H9 (cell line): ENCODE measurements at regions not wholly inside any gene's neighbourhood (a gene's known extent, or its start where the extent isn't known, plus 50 kb on each side); places are given as distances from the start of the nearest gene placed in this dataset.

Source experiments
- DNase-seq: peaks from one replicate; pipeline ENCODE4 v3.0.0-alpha.2; 2017
- H2AFZ ChIP-seq: one replicate; pipeline ENCODE4 v1.6.1; 2013; ENCODE audit warnings: mild to moderate bottlenecking, low read length, control low read depth, moderate library complexity
- H2AK5ac ChIP-seq: 2 replicates; pipeline ENCODE4 v1.6.1; 2013; ENCODE audit warnings: low read length, control low read depth, mixed read lengths; ENCODE audit not compliant: insufficient read length
- H2BK120ac ChIP-seq: one replicate; pipeline ENCODE4 v1.6.1; 2013; ENCODE audit warnings: low read depth, mild to moderate bottlenecking, low read length, control low read depth, inconsistent platforms; ENCODE audit not compliant: poor library complexity, severe bottlenecking
- H2BK12ac ChIP-seq: 2 replicates; pipeline ENCODE4 v1.6.1; 2013; ENCODE audit warnings: low read length, control low read depth, mixed read lengths, low read depth; ENCODE audit not compliant: insufficient read length
- H2BK15ac ChIP-seq: 2 replicates; pipeline ENCODE4 v1.6.1; 2013; ENCODE audit warnings: low read depth, low read length, control low read depth
- H2BK20ac ChIP-seq: one replicate; pipeline ENCODE4 v1.6.1; 2013; ENCODE audit warnings: low read depth, mild to moderate bottlenecking, low read length, control low read depth, inconsistent platforms; ENCODE audit not compliant: poor library complexity, severe bottlenecking
- H2BK5ac ChIP-seq: 2 replicates; pipeline ENCODE4 v1.6.1; 2013; ENCODE audit warnings: low read length, control low read depth, mixed read lengths; ENCODE audit not compliant: insufficient read length
- H3K14ac ChIP-seq: 2 replicates; pipeline ENCODE4 v1.6.1; 2013; ENCODE audit warnings: low read length, control low read depth; ENCODE audit not compliant: insufficient read depth
- H3K18ac ChIP-seq: 2 replicates; pipeline ENCODE4 v1.6.1; 2013; ENCODE audit warnings: low read depth, mild to moderate bottlenecking, mixed read lengths, low read length, control low read depth; ENCODE audit not compliant: insufficient read length
- H3K23ac ChIP-seq: 2 replicates; pipeline ENCODE4 v1.6.1; 2013; ENCODE audit warnings: low read length, control low read depth, mixed read lengths, low read depth; ENCODE audit not compliant: insufficient read length
- H3K23me2 ChIP-seq: 2 replicates; pipeline ENCODE4 v1.6.1; 2013; ENCODE audit warnings: low read depth, mild to moderate bottlenecking, mixed read lengths, low read length, control low read depth; ENCODE audit not compliant: insufficient read length, poor library complexity, severe bottlenecking
- H3K27ac ChIP-seq: 2 replicates; pipeline ENCODE4 v1.5.1; 2013; ENCODE audit warnings: low read length, control low read depth, mixed read lengths, low read depth; ENCODE audit not compliant: insufficient read length
- H3K27me3 ChIP-seq: 2 replicates; pipeline ENCODE4 v1.6.1; 2013; ENCODE audit warnings: low read length, control low read depth, inconsistent platforms; ENCODE audit not compliant: insufficient read depth
- H3K4ac ChIP-seq: 2 replicates; pipeline ENCODE4 v1.6.1; 2013; ENCODE audit warnings: low read depth, mild to moderate bottlenecking, control low read depth, inconsistent platforms, low read length, moderate library complexity
- H3K4me1 ChIP-seq: 2 replicates; pipeline ENCODE4 v1.6.1; 2013; ENCODE audit warnings: low read length, control low read depth, inconsistent platforms; ENCODE audit not compliant: insufficient read depth
- H3K4me2 ChIP-seq: 2 replicates; pipeline ENCODE4 v1.6.1; 2013; ENCODE audit warnings: low read length, control low read depth, mixed read lengths; ENCODE audit not compliant: insufficient read length, insufficient read depth
- H3K56ac ChIP-seq: 2 replicates; pipeline ENCODE4 v1.6.1; 2013; ENCODE audit warnings: low read depth, mild to moderate bottlenecking, mixed read lengths, low read length, control low read depth; ENCODE audit not compliant: insufficient read length
- H3K79me1 ChIP-seq: 2 replicates; pipeline ENCODE4 v1.6.1; 2013; ENCODE audit warnings: low read depth, mild to moderate bottlenecking, moderate library complexity, low read length, control low read depth, inconsistent platforms; ENCODE audit not compliant: insufficient read depth, poor library complexity, severe bottlenecking
- H3K79me2 ChIP-seq: 2 replicates; pipeline ENCODE4 v1.6.1; 2013; ENCODE audit warnings: low read length, control low read depth, inconsistent platforms; ENCODE audit not compliant: insufficient read depth
- H3K9ac ChIP-seq: 2 replicates; pipeline ENCODE4 v1.6.1; 2013; ENCODE audit warnings: low read length, control low read depth, mixed read lengths; ENCODE audit not compliant: insufficient read length; ENCODE audit errors: extremely low read depth
- H3K9me3 ChIP-seq: one replicate; pipeline ENCODE4 v1.6.1; 2013; ENCODE audit warnings: low read depth, low read length, inconsistent platforms; ENCODE audit not compliant: control insufficient read depth
- H3T11ph ChIP-seq: one replicate; pipeline ENCODE4 v1.6.1; 2013; ENCODE audit warnings: mild to moderate bottlenecking, low read length, control low read depth, inconsistent platforms
- H4K20me1 ChIP-seq: one replicate; pipeline ENCODE4 v1.6.1; 2013; ENCODE audit not compliant: control insufficient read depth, insufficient read length, insufficient read depth
- H4K5ac ChIP-seq: 2 replicates; pipeline ENCODE4 v1.6.1; 2013; ENCODE audit warnings: low read depth, mild to moderate bottlenecking, mixed read lengths, low read length, control low read depth; ENCODE audit not compliant: insufficient read length
- H4K8ac ChIP-seq: replicated peaks from 2 replicates; pipeline ENCODE4 v1.6.1; 2013; ENCODE audit warnings: low read length, control low read depth, mixed read lengths, low read depth; ENCODE audit not compliant: insufficient read length
- H4K91ac ChIP-seq: 2 replicates; pipeline ENCODE4 v1.6.1; 2013; ENCODE audit warnings: low read depth, mild to moderate bottlenecking, moderate library complexity, mixed read lengths, low read length, control low read depth; ENCODE audit not compliant: insufficient read length
- H3K27ac Mint-ChIP-seq, 3 experiments: 2 replicates in 2 of 3; 3 replicates in 1 of 3; pipeline ENCODE4 v1.8.0; 2020 to 2021; ENCODE audit warnings: mixed read lengths in 3 of 3, mild to moderate bottlenecking in 1 of 3, moderate library complexity in 1 of 3
- H3K27me3 Mint-ChIP-seq: 2 replicates; pipeline ENCODE4 v1.8.0; 2021; ENCODE audit warnings: low read depth, mild to moderate bottlenecking, moderate library complexity, mixed read lengths
- H3K36me3 Mint-ChIP-seq, 3 experiments: 2 replicates in 2 of 3; 3 replicates in 1 of 3; pipeline ENCODE4 v1.8.0; 2020 to 2021; ENCODE audit warnings: low read depth in 3 of 3, mixed read lengths in 3 of 3; ENCODE audit not compliant: insufficient read depth in 1 of 3
- H3K4me1 Mint-ChIP-seq, 2 experiments: 2 replicates each; pipeline ENCODE4 v1.8.0; 2020; ENCODE audit warnings: mixed read lengths in 2 of 2
- H3K4me3 Mint-ChIP-seq, 2 experiments: 2 replicates in 1 of 2; 3 replicates in 1 of 2; pipeline ENCODE4 v1.8.0; 2020 to 2021; ENCODE audit warnings: mild to moderate bottlenecking in 2 of 2, mixed read lengths in 2 of 2, moderate library complexity in 1 of 2
- H3K9me3 Mint-ChIP-seq, 2 experiments: 2 replicates in 1 of 2; 3 replicates in 1 of 2; pipeline ENCODE4 v1.8.0; 2020; ENCODE audit warnings: mild to moderate bottlenecking in 2 of 2, mixed read lengths in 2 of 2, moderate library complexity in 1 of 2
- CTCF ChIP-seq: fragments of 200-600 bp; sonication (generic); conservative IDR thresholded peaks from 3 replicates; pipeline ENCODE4 v1.8.0; 2021; ENCODE audit warnings: antibody characterized with exemption, mild to moderate bottlenecking
- WGBS: extraction: QIAGEN DNeasy Blood & Tissue Kit; methylation state at CpG from one replicate; pipeline ENCODE4 v1.1.7; 2013; ENCODE audit warnings: missing lambda C conversion rate, low lambda C conversion rate, mixed read lengths; ENCODE audit not compliant: insufficient read length; ENCODE audit errors: extremely low coverage; 5-methylcytosine and 5-hydroxymethylcytosine counted together

- no peak overlapping the region for H3K23ac ChIP-seq
- H3K36me3 Mint-ChIP-seq = no peaks in the 10 kb centered on the region
- H3K27me3 ChIP-seq = no peaks in the 10 kb centered on the region
- no peak overlapping the region for H3K56ac ChIP-seq
- no peaks in the 10 kb centered on the region for H3K9me3 ChIP-seq
- no peaks in the 10 kb centered on the region for H4K20me1 ChIP-seq
- H3K27ac ChIP-seq = no peak overlapping the region
- H4K91ac ChIP-seq = no peak overlapping the region
- H3K27me3 Mint-ChIP-seq = peaks cover 10% of the 10 kb centered on the region
- H3K4me2 ChIP-seq = no peak overlapping the region
- no peak overlapping the region for H4K5ac ChIP-seq
- no CpG with 5 or more reads among the region's 2 CpGs for WGBS
- no peaks in the 10 kb centered on the region for H3K79me1 ChIP-seq
- no peak overlapping the region for H4K8ac ChIP-seq
- no peak overlapping the region for H2BK5ac ChIP-seq
- no peak overlapping the region for H3K4ac ChIP-seq
- no peak overlapping the region for H3T11ph ChIP-seq
- no peaks in the 10 kb centered on the region for H3K9me3 Mint-ChIP-seq
- H3K79me2 ChIP-seq = no peaks in the 10 kb centered on the region
- H3K4me1 Mint-ChIP-seq = peaks cover 5% of the 10 kb centered on the region in 2 experiments
- H3K18ac ChIP-seq = no peak overlapping the region
- no peak overlapping the region for H3K9ac ChIP-seq
- H3K23me2 ChIP-seq = no peaks in the 10 kb centered on the region
- no peak for TF ChIP-seq CTCF
- no peak overlapping the region for H2AFZ ChIP-seq
- H2BK12ac ChIP-seq = no peak overlapping the region
- no peak overlapping the region for H3K14ac ChIP-seq
- no peak for DNase-seq
- no peak overlapping the region for H2AK5ac ChIP-seq
- H3K4me1 ChIP-seq = no peaks in the 10 kb centered on the region
- H3K4me3 Mint-ChIP-seq = no peak overlapping the region
- H2BK15ac ChIP-seq = no peak overlapping the region
- H2BK20ac ChIP-seq = no peak overlapping the region
- H2BK120ac ChIP-seq = no peak overlapping the region
- no peak overlapping the region for H3K27ac Mint-ChIP-seq
Observed at GRCh38 chr2:175304541-175304940, 123.0 kb upstream of the ATP5MC3 start.
